ENCODE measurements at regions not wholly inside any gene's neighbourhood (a gene's known extent, or its start where the extent isn't known, plus 50 kb on each side); places are given as distances from the start of the nearest gene placed in this dataset.

GRCh38 chr15:87089551-87089950, 1009.9 kb downstream of the AGBL1 start:
- ChIA-PET CTCF (ENCODE audit: partially characterized antibody) (no interaction called here), POLR2A (ENCODE audit: partially characterized antibody) (no interaction called here)
- Histone ChIP-seq H3K9me3 (ENCODE audit: insufficient read depth in 2 of 2, low read depth in 1 of 2, low read length in 1 of 2) (no peaks in the 10 kb centered on the region), H3K36me3 (ENCODE audit: control insufficient read depth in 2 of 4, insufficient read depth in 4 of 4, low read length in 3 of 4) (no peaks in the 10 kb centered on the region), H2BK12ac (ENCODE audit: low read depth, low read length) (no peak overlapping the region), H3K4me3 (ENCODE audit: extremely low read depth in 1 of 4, insufficient read depth in 2 of 4, low read depth in 3 of 4, low read length in 4 of 4) (no peak overlapping the region), H4K5ac (ENCODE audit: insufficient read length, low read depth, low read length) (no peak overlapping the region), H2AFZ (ENCODE audit: low read length) (no peak overlapping the region), H2BK20ac (ENCODE audit: low read length) (no peak overlapping the region), H2AK5ac (ENCODE audit: low read depth, low read length) (no peak overlapping the region), H3K27ac (ENCODE audit: low read depth, low read length) (no peak overlapping the region), H3K18ac (ENCODE audit: extremely low read depth, low read length) (no peak overlapping the region), H3K56ac (replicated peaks; ENCODE audit: insufficient read length, low read depth, low read length) (no peak overlapping the region), H3K4ac (replicated peaks; ENCODE audit: insufficient read length, low read depth, low read length) (no peak overlapping the region), H3K4me2 (ENCODE audit: insufficient read depth in 1 of 2, low read depth in 2 of 2, low read length in 2 of 2) (no peak overlapping the region), H3K23ac (ENCODE audit: insufficient read length) (no peak overlapping the region), H2BK120ac (replicated peaks; ENCODE audit: low read depth, low read length) (no peak overlapping the region), H2BK5ac (ENCODE audit: low read depth, low read length) (no peak overlapping the region), H3K14ac (ENCODE audit: insufficient read length) (no peak overlapping the region), H3K23me2 (ENCODE audit: low read depth, low read length) (no peaks in the 10 kb centered on the region), H3K4me1 (replicated peaks in 1 of 4; ENCODE audit: control insufficient read depth in 3 of 4, insufficient read depth in 4 of 4, low read length in 3 of 4) (no peaks in the 10 kb centered on the region), H3K9ac (replicated peaks in 1 of 4; ENCODE audit: extremely low read depth in 1 of 4, low read depth in 3 of 4, low read length in 3 of 4) (no peak overlapping the region), H4K8ac (ENCODE audit: extremely low read depth, insufficient read depth, low read length) (no peak overlapping the region), H4K91ac (replicated peaks; ENCODE audit: insufficient read length, low read length) (no peak overlapping the region), H2BK15ac (ENCODE audit: low read length) (no peak overlapping the region), H3K79me2 (ENCODE audit: control insufficient read depth in 1 of 2, insufficient read depth in 2 of 2, low read length in 2 of 2) (no peaks in the 10 kb centered on the region), H4K20me1 (replicated peaks in 1 of 2; ENCODE audit: control insufficient read depth in 1 of 2, insufficient read depth in 2 of 2, low read length in 2 of 2) (no peaks in the 10 kb centered on the region), H3K27me3 (replicated peaks in 1 of 4; ENCODE audit: control insufficient read depth in 3 of 4, extremely low read depth in 1 of 4, insufficient read depth in 3 of 4, low read length in 3 of 4) (no peaks in the 10 kb centered on the region), H3K79me1 (ENCODE audit: low read depth, low read length) (no peaks in the 10 kb centered on the region)
- no peak for FAIRE-seq
- no peak for DNase-seq (ENCODE audit: low read depth in 1 of 2, low spot score in 2 of 2)
- TF ChIP-seq TEAD4 (IDR thresholded peaks at IDR 0.05; ENCODE audit: low read depth, low read length) (no peak), MAX (IDR thresholded peaks at IDR 0.05) (no peak), JUN (IDR thresholded peaks at IDR 0.05; ENCODE audit: low read depth, low read length) (no peak)
- WGBS, 2 experiments (ENCODE audit: extremely low coverage in 1 of 2, insufficient coverage in 1 of 2, insufficient read length in 1 of 2, insufficient replicate concordance in 2 of 2, low coverage in 1 of 2, low lambda C conversion rate in 2 of 2, missing lambda C conversion rate in 1 of 2) = 89% methylated on average over 2 of the region's 2 CpGs; no CpG with 5 or more reads in 1 of the 2 experiments
